MV-4-11 (cell line): ENCODE measurements at regions not wholly inside any gene's neighbourhood (a gene's known extent, or its start where the extent isn't known, plus 50 kb on each side); places are given as distances from the start of the nearest gene placed in this dataset.
"Not testable (repeated sequence)": the region's sequence is repeated elsewhere in the genome, so short reads cannot be mapped to it uniquely, and the experiment has no call there.

ENCODE experiments used
- DNase-seq: peaks from one replicate; lab custom pipeline; 2025; lab: John Stamatoyannopoulos, UW

DNA sequence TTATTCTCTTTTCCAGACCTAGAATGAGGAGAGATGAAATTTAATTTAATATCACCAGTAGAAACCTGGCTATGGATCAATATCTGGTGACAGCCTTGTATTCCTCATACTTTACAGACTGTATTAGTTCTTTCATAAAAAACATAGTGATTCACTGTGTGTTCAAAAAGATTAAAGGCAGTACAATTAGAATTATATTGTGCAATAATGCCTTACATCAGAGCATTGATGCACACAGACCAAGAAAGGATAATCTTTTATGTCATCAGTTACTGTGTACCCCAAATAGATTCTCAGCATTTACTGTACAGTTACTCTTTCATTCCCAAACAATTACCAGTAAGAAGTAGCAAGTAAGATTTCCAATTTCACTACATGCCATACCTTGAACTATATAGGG is 260.5 kb upstream of the ANXA10 start:
- DNase-seq, result no peak

DNA sequence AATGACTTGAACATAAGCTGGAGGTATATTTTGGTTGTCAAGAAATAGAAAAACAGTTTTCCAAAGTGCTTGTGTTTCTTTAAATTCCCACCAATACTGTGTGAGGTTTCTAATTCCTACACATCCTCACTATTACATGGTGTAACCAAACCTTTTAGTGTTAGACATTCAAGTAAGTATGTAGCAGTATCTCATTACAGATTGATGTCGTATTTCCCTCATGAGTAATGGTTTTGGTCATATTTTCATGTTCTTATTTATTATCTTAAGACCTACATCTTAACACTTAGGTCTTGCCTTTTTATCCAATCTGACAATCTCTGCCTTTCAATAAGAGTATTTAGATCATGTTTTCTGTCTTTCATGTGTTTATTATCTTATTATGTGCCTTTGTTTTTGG is 253.7 kb upstream of the ANXA10 start:
- DNase-seq, result no peak

DNA sequence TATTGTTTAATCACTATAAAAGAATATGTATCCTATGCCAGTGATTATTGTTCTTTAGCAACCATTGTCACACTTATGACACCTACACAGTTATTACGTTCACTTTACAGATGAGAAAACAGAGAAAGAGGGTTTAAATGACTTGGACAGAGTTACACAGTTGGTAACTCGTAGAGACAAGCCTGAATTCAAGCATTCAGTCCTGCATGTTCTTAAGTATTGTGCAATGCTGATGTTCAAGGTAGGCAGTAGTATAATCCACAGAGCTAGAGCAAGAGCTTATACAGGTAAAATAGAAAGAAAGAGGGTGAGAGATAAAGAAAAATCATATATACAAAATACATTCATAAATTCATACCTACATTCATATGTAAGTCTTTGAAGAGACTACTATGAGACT is 249.8 kb upstream of the ANXA10 start:
- DNase-seq, result no peak

DNA sequence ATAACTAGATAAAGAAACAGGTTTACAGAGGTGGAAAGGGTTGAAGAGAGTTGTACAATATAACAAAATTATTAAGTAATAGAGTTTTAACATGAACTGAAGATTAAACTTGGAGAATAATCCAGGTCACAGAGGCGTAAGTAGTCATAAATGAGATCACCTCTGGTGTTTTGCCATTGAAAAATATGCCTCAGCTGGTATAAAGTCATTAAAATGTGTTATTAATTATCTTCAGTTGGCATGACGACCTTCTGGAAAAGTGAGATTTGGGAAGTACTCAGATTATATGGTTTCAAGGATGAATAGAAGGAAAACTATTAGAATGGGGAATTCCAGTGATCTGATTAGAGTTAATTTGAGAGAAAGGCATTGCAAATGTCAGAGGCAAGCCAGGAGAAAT is 237.5 kb upstream of the ANXA10 start:
- no peak for DNase-seq

DNA sequence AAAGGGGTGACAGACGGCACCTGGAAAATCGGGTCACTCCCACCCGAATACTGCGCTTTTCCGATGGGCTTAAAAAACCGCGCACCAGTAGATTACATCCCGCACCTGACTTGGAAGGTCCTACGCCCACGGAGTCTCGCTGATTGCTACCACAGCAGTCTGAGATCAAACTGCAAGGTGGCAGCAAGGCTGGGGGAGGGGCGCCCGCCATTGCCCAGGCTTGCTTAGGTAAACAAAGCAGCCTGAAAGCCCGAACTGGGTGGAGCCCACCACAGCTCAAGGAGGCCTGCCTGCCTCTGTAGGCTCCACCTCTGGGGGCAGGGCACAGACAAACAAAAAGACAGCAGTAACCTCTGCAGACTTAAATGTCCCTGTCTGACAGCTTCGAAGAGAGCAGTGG is 234.2 kb upstream of the ANXA10 start:
- DNase-seq, result not testable (repeated sequence)

DNA sequence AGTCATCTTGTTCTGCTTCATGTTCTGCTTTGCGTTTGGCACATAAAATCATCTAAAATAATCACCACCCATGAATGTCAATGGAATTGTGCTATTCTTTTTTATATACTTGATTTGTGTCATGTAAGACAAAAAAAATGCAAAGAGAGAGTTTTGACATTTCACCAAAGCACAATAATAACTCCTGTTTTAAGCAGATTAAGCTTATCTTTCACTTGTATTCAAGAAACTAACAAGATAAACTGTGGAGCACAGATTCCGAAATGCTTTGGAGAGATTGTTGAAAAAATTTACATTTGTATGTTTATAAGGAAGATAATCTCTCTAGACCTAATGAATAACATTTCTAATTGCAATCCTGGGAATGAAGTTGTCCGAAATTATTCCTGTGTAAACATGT is 225.1 kb upstream of the ANXA10 start:
- no peak for DNase-seq

DNA sequence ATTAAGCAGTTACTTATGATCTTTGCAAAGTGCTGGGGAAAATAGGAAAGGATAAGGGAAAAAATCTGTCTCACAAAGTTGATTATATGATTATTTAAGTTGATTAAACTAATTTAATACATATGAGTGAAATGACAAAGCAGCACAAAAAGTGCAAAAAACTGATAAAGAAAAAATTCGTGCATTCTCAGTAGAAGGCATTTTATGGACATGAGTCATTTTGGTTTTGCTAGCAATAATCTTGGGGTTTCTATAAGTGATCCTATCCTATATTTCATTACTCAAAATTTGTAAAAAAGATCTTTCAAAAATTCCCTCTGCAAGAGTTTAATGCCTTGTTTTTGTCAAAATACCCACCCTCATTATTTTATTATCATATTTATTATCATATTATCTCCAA is 224.2 kb upstream of the ANXA10 start:
- DNase-seq, result no peak

DNA sequence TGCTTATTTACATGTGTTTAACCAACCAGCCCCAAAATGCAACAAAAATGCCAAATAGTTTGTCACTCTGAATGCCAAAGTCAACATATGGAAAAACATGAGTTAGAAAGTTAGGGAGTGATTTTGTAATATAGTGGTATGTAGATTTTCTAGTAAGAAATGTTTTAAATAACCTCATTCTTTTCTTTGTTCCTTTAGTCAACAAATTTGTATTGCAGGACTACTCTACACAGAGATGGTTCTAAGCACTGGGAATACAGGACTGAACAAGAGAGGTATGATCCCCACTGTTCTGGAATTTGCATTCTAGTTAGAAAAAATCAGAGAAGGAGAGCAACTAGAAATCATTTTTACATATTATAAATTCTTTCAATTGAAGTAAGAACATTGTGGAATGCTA is 218.8 kb upstream of the ANXA10 start:
- DNase-seq, result no peak

DNA sequence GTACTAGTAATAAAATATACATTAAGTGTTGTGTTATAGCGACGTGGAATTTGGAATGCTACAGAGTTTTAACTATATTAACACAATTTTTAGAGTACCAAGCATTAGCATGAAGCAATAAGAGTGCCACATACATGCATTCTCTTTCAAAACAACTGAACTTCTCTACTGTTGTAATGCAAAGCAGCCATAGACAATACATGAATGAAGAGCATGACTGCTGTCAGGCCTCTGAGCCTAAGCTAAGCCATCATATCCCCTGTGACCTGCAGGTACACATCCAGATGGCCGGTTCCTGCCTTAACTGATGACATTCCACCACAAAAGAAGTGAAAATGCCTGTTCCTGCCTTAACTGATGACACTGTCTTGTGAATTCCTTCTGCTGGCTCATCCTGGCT is 216.2 kb upstream of the ANXA10 start:
- DNase-seq, result not testable (repeated sequence)

DNA sequence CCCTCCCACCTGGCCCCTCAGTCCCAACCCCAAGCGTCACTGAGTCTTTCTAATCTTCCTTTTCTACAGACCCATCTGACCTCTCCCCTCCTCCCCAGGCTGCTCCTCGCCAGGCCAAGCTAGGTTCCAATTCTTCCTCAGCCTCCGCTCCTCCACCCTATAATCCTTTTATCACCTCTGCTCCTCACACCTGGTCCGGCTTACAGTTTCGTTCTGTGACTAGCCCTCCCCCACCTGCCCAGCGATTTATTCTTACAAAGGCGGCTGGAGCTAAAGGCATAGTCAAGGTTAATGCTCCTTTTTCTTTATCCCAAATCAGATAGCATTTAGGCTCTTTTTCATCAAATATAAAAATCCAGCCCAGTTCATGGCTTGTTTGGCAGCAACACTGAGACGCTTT is 214.5 kb upstream of the ANXA10 start:
- DNase-seq, result not testable (repeated sequence)

DNA sequence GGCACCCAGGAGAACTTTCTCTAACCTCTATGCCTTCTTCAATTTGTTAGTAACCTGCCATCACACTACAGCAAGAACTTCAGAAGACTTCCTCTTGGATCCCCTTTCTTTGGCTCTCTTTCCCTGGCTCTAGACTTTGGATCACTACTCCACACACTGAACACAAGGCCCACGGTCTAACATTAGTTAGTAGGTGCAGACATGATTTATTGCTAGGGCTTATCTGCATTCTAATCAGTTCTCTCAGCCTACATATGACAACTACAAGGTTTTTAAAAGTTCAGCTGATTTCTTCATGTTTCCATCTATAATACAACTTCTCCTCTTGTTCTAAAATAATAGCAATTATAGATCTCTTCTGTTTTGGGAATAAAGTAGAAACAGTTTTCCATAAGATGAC is 209.1 kb upstream of the ANXA10 start:
- no peak for DNase-seq

DNA sequence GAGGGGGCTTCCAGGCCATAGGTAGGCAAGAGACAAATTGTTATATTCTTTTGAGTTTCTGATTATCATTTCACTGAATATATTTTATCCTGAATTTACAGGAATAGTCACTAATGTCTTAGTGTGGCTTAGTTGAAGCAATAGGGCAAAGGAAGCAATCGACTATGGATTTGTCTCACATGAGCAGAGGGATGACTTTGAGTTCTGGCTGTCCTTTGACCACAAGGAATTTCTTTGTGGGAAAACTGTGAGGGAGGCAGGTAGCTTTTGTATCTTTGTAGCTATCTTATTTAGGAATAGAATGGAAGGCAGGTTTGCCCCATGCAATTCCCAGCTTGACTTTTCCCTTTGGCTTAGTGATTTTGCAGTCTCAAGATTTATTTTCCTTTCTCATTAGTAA is 207.3 kb upstream of the ANXA10 start:
- DNase-seq, result no peak

DNA sequence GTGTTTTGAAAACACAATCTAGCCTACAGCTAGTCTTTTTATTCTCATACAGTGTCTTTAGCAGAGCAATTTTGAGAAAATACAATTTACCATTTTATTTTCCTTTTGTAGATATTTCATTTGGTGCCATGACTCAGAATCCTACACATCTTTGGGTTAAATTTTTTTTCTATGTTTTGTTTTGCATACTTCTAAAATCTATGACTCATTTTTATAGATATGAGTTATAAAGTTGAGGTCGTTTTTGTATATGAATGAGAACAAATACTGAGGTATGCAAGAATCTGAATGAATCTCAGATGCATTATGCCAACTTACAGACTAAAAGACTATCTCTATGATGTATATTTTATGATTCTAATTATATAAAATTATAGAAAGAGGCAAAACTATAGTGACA is 206.5 kb upstream of the ANXA10 start:
- no peak for DNase-seq

DNA sequence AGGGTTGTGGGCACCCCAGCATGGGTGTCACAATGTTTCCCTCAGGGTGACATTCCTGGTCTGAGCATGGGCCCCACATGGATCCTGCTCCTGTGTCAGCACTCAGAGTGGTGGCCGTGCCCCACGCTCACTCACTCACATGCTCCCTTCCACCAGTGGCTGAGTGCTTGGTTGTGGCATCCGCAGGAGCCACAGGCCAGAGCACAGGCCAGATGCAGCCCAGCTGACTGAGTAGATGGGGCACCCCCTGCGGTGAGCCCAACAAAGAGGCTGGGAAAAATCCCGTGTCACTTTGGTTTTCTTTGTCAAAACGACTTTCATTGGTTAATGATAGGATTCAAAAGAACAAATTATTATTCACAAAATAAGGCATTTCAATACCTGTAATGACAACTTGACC is 204.6 kb upstream of the ANXA10 start:
- DNase-seq, result no peak

DNA sequence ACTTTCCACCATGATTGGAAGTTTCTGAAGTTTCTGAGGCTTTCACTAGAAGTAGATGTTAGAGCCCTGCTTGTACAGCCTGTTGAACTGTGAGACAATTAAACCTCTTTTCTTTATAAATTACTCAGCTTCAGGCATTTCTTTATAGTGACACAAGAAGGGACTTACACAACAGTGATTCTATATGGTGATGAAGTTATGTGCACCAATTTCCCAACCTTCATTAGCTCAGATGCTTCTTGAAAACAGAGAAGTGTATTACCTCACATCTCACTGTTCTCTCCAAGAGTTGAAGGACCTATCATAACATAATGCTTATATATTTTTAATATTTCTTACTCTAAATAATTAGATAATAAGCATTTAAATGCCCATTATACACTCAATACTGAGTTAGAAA is 202.1 kb upstream of the ANXA10 start:
- no peak for DNase-seq

DNA sequence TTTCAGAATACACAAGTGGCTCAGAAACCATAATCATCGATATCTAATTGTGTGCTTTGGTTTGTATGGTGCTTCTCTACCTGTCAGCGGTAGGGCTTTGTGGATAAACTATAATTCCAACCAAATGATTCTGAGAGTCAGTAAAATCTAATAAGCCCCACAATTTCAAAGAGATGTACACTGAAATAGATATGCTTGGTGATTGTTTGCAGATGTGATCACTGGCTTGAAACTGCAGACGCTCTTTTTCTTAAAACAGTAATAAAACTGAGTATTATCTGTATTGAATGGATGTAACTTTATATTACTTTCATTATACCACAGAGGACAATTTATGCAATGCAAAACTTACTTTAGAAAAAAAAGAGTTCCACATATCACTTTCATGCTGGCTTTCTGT is 198.8 kb upstream of the ANXA10 start:
- no peak for DNase-seq

DNA sequence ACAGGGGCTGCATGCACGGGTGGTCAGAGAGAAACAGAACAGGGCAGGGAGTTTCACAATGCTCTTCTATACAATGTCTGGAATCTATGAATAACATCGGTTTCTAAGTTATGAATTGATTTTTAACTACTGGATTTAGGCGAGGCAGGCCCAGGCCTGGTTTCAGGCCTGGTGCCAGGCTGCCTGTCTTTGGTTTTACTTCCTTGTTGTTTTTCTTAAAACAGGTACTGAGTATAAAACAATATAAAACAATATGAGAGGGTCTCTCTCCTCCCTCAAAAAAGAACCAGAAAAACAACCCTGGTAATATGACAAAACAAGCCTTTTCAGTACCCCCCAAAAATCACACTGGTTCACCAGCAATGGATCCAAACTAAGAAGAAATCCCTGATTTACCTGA is 196.1 kb upstream of the ANXA10 start:
- DNase-seq, result not testable (repeated sequence)

DNA sequence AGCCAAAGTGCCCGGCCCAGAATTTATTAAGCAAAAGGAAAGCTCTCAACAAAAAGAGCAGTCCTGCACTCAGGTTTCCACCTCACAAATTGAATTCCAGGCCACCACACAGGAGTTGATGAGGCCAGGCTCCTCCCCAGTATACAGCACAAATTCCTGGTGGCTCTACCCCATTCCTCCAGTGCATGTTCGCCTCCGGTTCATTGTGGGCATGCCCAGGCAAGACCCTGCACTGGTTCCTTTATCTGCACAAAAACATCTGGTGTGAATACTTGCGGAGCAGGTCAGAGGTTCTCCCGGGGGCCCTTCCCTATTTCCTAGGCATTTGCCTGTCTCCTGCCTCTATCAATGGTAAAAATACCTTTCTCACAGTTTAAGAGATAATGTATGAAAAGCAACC is 195.2 kb upstream of the ANXA10 start:
- no peak for DNase-seq

DNA sequence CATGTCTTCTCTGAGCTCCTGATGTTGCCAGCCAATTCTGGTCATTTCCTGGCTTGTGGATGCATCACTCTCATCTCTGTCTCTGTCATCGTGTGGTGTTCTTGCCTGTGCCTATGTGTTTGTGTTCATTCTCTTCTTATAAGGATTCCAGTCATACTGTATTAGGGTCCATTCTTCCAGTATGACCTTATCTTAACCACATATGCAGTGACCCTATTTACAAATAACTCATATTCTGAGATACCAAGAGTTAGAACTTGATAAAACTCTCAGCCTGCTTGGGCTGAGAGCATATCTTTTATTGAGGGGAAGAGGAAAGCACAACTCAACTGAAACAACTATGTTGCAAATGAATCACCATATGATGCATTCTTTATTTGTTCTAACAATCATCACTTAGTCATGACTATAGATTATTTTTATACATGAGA is 189.0 kb upstream of the ANXA10 start:
- no peak for DNase-seq

DNA sequence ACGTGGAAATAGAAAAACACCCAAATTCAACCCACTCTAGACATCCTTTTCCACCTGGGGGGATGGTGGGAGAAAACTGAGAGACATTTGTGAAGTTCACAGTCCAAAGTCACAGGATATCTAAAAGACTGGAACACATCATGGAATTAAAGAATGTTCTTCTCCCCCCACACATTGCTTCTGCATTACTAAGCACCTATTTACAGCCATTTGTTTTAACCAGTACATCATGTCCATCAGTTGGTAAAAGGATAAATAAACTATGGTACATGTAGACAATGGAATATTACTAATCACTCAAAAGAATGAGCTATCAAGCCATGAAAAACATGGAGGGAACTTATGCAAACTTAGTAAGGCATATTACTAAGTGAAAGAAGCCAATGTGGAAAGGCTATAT is 185.5 kb upstream of the ANXA10 start:
- no peak for DNase-seq

DNA sequence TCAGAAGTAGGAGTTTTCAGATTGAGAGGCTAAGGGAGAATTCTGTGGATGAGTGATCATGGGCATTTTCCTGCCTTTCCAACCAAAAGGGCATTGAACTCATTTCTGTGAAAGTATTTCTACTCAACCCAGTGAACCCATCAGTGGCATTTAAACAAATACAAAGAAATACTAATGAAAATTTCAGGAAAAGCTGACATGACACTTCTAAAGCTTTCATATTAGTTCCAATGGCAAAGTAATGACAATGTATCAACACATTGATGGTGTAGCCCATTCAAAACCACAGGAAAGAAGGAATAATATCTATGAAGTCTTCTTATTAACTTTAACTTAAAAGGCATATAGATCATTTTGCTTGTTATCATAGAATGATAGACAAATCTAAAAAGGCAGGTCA is 183.5 kb upstream of the ANXA10 start:
- DNase-seq, result no peak

DNA sequence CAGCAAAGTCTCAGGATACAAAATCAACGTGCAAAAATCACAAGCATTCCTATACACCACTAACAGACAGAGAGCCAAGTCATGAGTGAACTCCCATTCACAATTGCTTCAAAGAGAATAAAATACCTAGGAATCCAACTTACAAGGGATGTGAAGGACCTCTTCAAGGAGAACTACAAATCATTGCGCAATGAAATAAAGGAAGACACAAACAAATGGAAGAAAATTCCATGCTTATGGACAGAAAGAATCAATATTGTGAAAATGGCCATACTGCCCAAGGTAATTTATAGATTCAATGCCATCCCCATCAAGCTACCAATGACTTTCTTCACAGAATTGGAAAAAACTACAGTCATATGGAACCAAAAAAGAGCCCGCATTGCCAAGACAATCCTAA is 179.8 kb upstream of the ANXA10 start:
- DNase-seq, result not testable (repeated sequence)

DNA sequence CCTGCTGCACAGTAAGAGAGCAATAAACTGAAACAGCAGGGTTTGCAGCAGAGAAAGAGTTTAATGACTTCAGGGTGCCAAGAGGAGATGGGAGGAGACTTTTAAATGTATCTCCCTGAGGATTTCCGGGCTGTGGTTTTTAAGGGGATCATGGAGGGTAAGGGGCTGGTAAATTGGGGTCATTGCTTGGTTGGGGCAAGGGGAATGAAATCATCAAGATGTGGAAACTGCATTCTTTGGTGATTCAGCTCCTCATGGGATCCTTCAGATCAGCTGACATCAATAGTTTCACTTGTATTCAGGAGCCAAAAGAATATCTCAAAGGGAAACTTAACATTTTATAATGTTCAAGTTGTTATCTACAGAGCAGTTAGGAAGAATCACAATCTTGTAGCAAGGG is 174.3 kb upstream of the ANXA10 start:
- DNase-seq, result no peak

DNA sequence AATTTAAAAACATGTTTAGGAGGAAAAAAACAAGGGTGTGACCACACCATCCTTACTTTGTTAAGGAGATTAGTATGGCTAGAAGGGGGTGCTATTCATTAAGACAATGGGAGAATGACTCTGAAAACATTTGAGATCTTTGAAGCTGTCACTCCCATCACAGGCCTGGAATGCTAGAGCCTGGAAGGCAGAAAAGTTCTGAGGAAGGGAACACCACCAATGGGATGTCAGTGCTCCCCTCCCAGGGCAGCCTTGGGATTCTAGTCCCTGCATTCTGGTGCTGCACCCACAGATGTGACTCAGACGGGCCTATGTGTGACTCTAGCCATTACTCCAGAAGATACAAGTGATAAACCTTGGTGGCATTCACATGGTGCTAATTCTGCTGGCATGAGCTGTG is 162.2 kb upstream of the ANXA10 start:
- no peak for DNase-seq

DNA sequence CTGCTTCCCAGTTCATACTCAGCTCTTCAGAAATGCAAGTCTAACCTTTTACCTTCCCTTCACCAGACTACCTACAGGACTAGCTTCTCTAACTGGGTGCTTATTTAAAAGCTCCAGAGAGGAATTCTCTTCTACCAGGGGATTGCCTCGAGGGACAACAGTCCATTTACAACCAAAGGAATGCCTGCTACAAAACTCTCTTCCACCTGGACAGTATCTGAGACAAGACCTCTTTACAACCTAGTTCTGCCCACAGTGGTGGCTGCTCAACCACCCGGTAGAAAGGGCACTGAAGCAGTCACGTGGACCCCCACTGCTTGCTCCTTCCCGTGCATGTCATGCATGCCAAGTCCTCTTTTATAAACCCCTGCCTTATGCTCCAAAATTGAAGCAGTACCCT is 158.1 kb upstream of the ANXA10 start:
- DNase-seq, result no peak
